Cardiac fibroblast (primary cell): ENCODE measurements at regions not wholly inside any gene's neighbourhood (a gene's known extent, or its start where the extent isn't known, plus 50 kb on each side); places are given as distances from the start of the nearest gene placed in this dataset.
"Not testable (repeated sequence)": the region's sequence is repeated elsewhere in the genome, so short reads cannot be mapped to it uniquely, and the experiment has no call there.

Experiments
- DNase-seq, 2 donors: peaks; one replicate each; pipeline versions ENCODE4 v3.0.0 to v3.0.0-alpha.2; 2010; ENCODE audit warnings: low read depth in 2 of 2
- H3K4me3 ChIP-seq, 2 donors: replicated peaks in 1 of 2; 1 replicate in 1 of 2; 2 replicates in 1 of 2; pipeline ENCODE4 v1.5.1; 2011; ENCODE audit warnings: low read depth in 2 of 2, low read length in 2 of 2, mild to moderate bottlenecking in 2 of 2, moderate library complexity in 1 of 2
- TF ChIP-seq, protein P1 (sequence below): IDR thresholded peaks from one replicate; pipeline ENCODE4 v1.5.1; 2011; ENCODE audit warnings: low read depth, mild to moderate bottlenecking, low read length, inconsistent platforms

DNA sequence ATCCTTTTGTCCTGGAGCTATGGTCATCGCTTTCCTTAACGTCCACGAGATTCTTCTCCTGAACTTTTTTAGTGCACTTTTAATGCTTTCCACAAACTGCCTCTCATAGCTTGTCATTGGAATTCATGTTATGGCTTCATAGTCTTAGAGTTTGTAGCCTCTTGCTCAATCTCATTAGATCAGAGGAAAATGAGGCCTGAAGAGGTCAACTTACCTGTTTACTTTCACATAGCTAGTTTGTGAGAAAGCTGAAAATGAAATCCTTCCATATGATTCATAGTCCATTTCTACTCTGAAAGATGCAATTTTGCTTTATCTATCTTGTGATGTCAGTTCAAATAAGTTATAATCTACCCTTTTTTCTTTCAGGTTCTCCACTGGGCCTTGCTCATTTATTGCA lies 1747.2 kb upstream of the RAG2 start:
- TF ChIP-seq, protein P1, sequence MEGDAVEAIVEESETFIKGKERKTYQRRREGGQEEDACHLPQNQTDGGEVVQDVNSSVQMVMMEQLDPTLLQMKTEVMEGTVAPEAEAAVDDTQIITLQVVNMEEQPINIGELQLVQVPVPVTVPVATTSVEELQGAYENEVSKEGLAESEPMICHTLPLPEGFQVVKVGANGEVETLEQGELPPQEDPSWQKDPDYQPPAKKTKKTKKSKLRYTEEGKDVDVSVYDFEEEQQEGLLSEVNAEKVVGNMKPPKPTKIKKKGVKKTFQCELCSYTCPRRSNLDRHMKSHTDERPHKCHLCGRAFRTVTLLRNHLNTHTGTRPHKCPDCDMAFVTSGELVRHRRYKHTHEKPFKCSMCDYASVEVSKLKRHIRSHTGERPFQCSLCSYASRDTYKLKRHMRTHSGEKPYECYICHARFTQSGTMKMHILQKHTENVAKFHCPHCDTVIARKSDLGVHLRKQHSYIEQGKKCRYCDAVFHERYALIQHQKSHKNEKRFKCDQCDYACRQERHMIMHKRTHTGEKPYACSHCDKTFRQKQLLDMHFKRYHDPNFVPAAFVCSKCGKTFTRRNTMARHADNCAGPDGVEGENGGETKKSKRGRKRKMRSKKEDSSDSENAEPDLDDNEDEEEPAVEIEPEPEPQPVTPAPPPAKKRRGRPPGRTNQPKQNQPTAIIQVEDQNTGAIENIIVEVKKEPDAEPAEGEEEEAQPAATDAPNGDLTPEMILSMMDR: no peak
- peak in 1 of 2 donors; percentile 28 for DNase-seq

DNA sequence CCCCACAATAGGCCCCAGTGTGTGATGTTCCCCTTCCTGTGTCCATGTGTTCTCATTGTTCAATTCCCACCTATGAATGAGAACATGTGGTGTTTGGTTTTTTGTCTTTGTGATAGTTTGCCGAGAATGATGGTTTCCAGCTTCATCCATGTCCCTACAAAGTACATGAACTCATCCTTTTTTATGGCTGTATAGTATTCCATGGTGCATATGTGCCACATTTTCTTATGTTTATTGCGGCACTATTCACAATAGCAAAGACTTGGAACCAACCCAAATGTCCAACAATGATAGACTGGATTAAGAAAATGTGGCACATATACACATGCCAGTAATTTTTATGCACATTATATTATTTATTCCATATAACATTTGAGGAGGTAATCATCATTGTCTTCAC lies 1743.6 kb upstream of the RAG2 start:
- H3K4me3 ChIP-seq, DNase-seq: not testable (repeated sequence)

More for the DNA sequence above, 1747.2 kb upstream of the RAG2 start:
- no peak overlapping the region for H3K4me3 ChIP-seq

DNA sequence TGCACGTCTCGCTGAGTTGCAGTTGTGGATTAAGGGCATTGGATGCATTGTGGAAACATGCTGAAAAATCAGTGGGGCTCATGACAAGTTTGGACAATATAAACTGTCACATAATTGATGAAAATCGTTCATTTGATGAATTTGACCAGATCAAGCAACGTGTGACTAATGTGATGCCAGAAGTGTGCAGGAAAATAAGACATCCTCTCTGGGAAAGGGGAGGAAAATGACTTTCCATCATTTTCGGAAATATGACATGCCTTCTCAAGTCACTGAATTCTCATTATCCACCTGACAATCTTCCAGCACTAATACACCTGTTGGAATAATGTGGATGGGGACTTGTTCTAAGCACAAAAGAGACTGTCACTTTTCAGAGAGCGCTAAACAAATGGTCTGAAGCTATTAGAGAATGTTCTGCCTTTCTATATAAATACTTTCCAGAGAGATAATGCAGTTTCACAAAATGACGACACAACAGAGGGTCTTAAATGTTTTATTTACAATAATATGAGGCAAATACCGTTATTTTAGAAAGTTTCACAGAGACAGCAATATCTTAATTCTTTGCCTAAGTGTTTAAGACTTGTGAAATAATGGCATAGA lies 1741.9 kb upstream of the RAG2 start:
- TF ChIP-seq, protein P1: no peak
- no peak overlapping the region for H3K4me3 ChIP-seq
- no peak for DNase-seq

DNA sequence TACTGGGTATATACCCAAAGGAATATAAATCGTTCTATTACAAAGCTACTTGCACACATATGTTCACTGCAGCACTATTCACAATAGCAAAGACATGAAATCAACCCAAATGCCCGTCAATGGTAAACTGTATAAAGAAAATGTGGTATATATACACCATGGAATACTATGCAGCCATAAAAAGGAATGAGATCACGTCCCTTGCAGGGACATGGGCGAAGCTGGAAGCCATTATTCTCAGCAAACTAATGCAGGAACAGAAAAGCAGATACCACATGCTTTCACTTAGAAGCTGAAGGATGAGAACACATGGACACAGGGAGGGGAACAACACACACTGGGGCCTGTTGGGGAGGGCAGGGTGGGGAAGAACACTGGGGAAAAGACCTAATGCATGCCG lies 1740.0 kb upstream of the RAG2 start:
- H3K4me3 ChIP-seq, DNase-seq: not testable (repeated sequence)

DNA sequence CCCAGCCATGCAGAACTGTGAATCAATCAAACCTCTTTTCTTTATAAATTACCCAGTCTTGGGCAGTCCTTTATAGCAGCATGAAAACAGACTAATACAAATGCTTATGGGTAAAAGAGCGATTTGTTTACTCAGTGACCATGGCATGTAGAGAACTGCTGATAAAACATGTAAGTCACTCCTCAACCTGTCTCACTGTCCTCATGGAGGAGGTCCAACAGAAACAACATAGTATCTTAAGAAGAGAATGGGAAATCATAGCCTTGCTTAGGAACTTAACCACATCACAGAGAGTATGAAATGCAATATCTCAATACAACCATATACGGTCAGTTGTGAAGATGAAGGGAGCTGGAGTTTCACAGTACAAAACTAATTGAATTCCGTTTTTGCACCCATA lies 1734.0 kb upstream of the RAG2 start:
- TF ChIP-seq, protein P1: no peak
- DNase-seq: no peak
- H3K4me3 ChIP-seq: no peak overlapping the region

DNA sequence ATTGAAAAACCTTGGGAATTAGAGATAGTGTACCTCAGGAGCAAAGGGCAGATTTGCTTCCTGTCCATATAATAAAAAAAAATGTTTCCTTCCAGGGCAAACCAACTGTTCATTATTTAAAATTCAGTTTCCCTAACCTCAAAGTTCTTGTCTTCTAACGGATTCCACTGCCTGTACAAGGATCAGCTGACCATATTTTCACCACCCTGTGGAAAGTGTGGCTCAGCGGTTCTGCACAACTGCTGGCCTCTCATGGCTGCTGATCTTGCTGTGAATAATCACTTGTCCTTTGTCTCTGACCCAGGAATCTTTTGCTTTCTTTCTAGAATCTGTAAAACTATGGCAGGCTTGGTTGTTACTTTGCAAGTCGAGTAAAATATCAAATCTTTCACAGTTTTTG lies 1732.5 kb upstream of the RAG2 start:
- TF ChIP-seq, protein P1: no peak
- no peak for DNase-seq
- no peak overlapping the region for H3K4me3 ChIP-seq

DNA sequence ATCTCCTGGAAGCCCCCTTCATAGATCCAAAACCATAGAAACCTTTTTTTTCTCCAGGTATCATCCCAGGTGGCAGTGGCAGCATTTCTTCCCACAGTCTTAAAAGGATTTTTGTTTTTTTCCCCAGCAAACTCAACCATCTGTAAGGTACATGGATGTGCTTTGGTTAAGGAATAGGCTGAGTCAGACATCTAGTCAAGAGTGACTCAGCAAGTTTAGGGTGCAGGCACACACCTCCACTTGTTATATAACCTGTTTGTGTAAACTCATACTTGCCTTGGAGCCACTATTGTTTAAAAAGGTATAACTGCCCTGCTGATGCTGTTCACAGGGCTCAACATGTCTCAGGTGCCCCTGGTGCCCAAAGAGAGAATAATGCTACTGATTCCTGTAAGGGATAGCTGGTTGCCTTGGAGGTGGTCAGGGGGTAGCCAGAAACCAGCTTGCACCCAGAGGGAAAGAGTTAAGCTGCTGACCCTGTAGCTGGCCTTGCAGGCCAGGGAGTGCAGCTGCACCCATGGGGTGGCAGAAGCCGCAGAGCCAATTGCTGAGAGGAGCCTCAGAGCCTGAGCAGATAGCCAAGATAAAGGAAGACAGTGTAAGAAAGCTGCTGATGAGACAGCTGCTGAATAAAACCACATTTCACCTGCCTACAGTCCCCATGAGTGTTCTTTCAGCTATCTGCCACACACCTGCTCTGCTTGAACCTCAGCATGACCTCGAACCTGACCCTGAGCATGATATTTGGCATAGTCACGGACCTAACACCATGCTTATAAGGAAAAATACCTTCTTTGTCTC lies 1726.1 kb upstream of the RAG2 start:
- peak in 1 of 2 donors; percentile 9 for DNase-seq
- TF ChIP-seq, protein P1: no peak
- no peak overlapping the region for H3K4me3 ChIP-seq

DNA sequence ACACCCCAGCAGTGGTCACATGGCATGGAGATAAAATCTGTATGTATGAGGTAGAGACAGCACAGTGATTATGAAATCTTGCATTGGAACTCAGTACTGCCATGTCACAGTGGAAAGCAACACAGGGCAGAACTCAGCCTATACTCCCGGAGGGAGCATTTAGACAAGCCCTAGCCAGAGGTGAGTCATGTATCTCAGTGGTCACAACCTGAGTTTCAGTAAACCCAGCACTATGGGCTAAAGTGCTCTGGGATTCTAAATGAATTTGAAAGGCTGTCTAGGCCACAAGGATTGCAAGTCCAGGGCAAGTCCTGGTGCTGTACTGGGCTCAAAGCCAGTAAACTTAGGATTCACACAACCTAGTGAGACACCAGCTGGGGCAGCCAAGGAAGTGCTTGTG lies 1717.1 kb upstream of the RAG2 start:
- no peak overlapping the region for H3K4me3 ChIP-seq
- TF ChIP-seq, protein P1: no peak
- DNase-seq: peak; percentile 5 to 14
